ENCODE measurements at regions not wholly inside any gene's neighbourhood (a gene's known extent, or its start where the extent isn't known, plus 50 kb on each side); places are given as distances from the start of the nearest gene placed in this dataset.
A peak's percentile ranks its signal among the peaks of the same experiment; 100 is the strongest.
"Not testable (repeated sequence)": the region's sequence is repeated elsewhere in the genome, so short reads cannot be mapped to it uniquely, and the experiment has no call there.

- Histone ChIP-seq H3K9me2 (replicated peaks; ENCODE audit: insufficient read depth) (no peaks in the 10 kb centered on the region), H3K79me2 (no peaks in the 10 kb centered on the region), H3K9me3 (ENCODE audit: low read depth) (no peaks in the 10 kb centered on the region), H3K4me3 (no peak overlapping the region), H4K20me1 (ENCODE audit: insufficient read depth, poor library complexity, severe bottlenecking) (no peaks in the 10 kb centered on the region), H2AFZ (no peak overlapping the region), H3K4me2 (no peak overlapping the region), H3K36me3 (replicated peaks; ENCODE audit: insufficient read depth, low read depth) (no peaks in the 10 kb centered on the region), H3K27ac (no peak overlapping the region), H3K4me1 (ENCODE audit: insufficient read depth) (no peaks in the 10 kb centered on the region), H3K27me3 (no peaks in the 10 kb centered on the region)
- DNase-seq (ENCODE audit: low spot score), result no peak
- WGBS (ENCODE audit: low lambda C conversion rate, missing lambda C conversion rate), result 91% methylated on average over 5 of the region's 5 CpGs
- TF ChIP-seq EZH2phosphoT487 (IDR thresholded peaks at IDR 0.05; ENCODE audit: low read depth, severe bottlenecking, unreplicated experiment) (no peak), CTCF (IDR thresholded peaks at IDR 0.05; ENCODE audit: poor library complexity) (no peak), EZH2 (IDR thresholded peaks at IDR 0.05; ENCODE audit: borderline replicate concordance) (no peak)
These were observed 60.7 kb upstream of the URI1 start for GRCh38 chr19:29881386-29881785.

GRCh38 chr19:29882719-29883105, 59.3 kb upstream of the URI1 start:
- TF ChIP-seq EZH2phosphoT487 (IDR thresholded peaks at IDR 0.05; ENCODE audit: low read depth, severe bottlenecking, unreplicated experiment) (no peak), CTCF (IDR thresholded peaks at IDR 0.05; ENCODE audit: poor library complexity) (no peak), EZH2 (IDR thresholded peaks at IDR 0.05; ENCODE audit: borderline replicate concordance) (no peak)
- no peak overlapping the region for H3K4me3 ChIP-seq
- DNase-seq (ENCODE audit: low spot score), result peak; percentile 2
- no peak overlapping the region for H3K27ac ChIP-seq
- no peaks in the 10 kb centered on the region for H4K20me1 ChIP-seq (ENCODE audit: insufficient read depth, poor library complexity, severe bottlenecking)
- H3K9me3 ChIP-seq (ENCODE audit: low read depth), result no peaks in the 10 kb centered on the region
- no peak overlapping the region for H3K4me2 ChIP-seq
- H2AFZ ChIP-seq, result no peak overlapping the region
- no peaks in the 10 kb centered on the region for H3K4me1 ChIP-seq (ENCODE audit: insufficient read depth)
- 65% methylated on average over 12 of the region's 13 CpGs for WGBS (ENCODE audit: low lambda C conversion rate, missing lambda C conversion rate)
- no peaks in the 10 kb centered on the region for H3K27me3 ChIP-seq
- no peaks in the 10 kb centered on the region for H3K9me2 ChIP-seq (replicated peaks; ENCODE audit: insufficient read depth)
- no peaks in the 10 kb centered on the region for H3K79me2 ChIP-seq
- no peaks in the 10 kb centered on the region for H3K36me3 ChIP-seq (replicated peaks; ENCODE audit: insufficient read depth, low read depth)

GRCh38 chr19:29884044-29884443, 58.0 kb upstream of the URI1 start:
- Histone ChIP-seq H2AFZ (no peak overlapping the region), H3K27ac (no peak overlapping the region), H3K27me3 (no peaks in the 10 kb centered on the region), H3K4me3 (no peak overlapping the region), H3K79me2 (no peaks in the 10 kb centered on the region), H3K4me2 (no peak overlapping the region), H3K4me1 (ENCODE audit: insufficient read depth) (no peaks in the 10 kb centered on the region), H4K20me1 (ENCODE audit: insufficient read depth, poor library complexity, severe bottlenecking) (no peaks in the 10 kb centered on the region), H3K9me3 (ENCODE audit: low read depth) (no peaks in the 10 kb centered on the region), H3K36me3 (replicated peaks; ENCODE audit: insufficient read depth, low read depth) (no peaks in the 10 kb centered on the region), H3K9me2 (replicated peaks; ENCODE audit: insufficient read depth) (no peaks in the 10 kb centered on the region)
- no peak for DNase-seq (ENCODE audit: low spot score)
- TF ChIP-seq CTCF (IDR thresholded peaks at IDR 0.05; ENCODE audit: poor library complexity), result no peak
- WGBS (ENCODE audit: low lambda C conversion rate, missing lambda C conversion rate), result 87% methylated on average over 2 of the region's 2 CpGs

- no peaks in the 10 kb centered on the region for H4K20me1 ChIP-seq (ENCODE audit: insufficient read depth, poor library complexity, severe bottlenecking)
- H3K4me1 ChIP-seq (ENCODE audit: insufficient read depth), result no peaks in the 10 kb centered on the region
- H3K4me2 ChIP-seq, result no peak overlapping the region
- TF ChIP-seq EZH2 (IDR thresholded peaks at IDR 0.05; ENCODE audit: borderline replicate concordance) (no peak), CTCF (IDR thresholded peaks at IDR 0.05; ENCODE audit: poor library complexity) (no peak), EZH2phosphoT487 (IDR thresholded peaks at IDR 0.05; ENCODE audit: low read depth, severe bottlenecking, unreplicated experiment) (no peak)
- no peaks in the 10 kb centered on the region for H3K27me3 ChIP-seq
- H3K79me2 ChIP-seq, result no peaks in the 10 kb centered on the region
- no peak overlapping the region for H2AFZ ChIP-seq
- H3K9me3 ChIP-seq (ENCODE audit: low read depth), result no peaks in the 10 kb centered on the region
- no peaks in the 10 kb centered on the region for H3K36me3 ChIP-seq (replicated peaks; ENCODE audit: insufficient read depth, low read depth)
- H3K4me3 ChIP-seq, result no peak overlapping the region
- H3K27ac ChIP-seq, result no peak overlapping the region
- DNase-seq (ENCODE audit: low spot score), result no peak
- WGBS (ENCODE audit: low lambda C conversion rate, missing lambda C conversion rate), result 91% methylated on average over 9 of the region's 9 CpGs
- no peaks in the 10 kb centered on the region for H3K9me2 ChIP-seq (replicated peaks; ENCODE audit: insufficient read depth)
These were observed 57.6 kb upstream of the URI1 start for GRCh38 chr19:29884466-29884865.

GRCh38 chr19:29886106-29886505, 55.9 kb upstream of the URI1 start:
- not testable (repeated sequence) for H3K4me3 ChIP-seq; H3K4me2 ChIP-seq; H3K36me3 ChIP-seq (replicated peaks; ENCODE audit: insufficient read depth, low read depth); DNase-seq (ENCODE audit: low spot score); H3K27ac ChIP-seq; H3K9me3 ChIP-seq (ENCODE audit: low read depth); H3K4me1 ChIP-seq (ENCODE audit: insufficient read depth); H3K79me2 ChIP-seq; H3K27me3 ChIP-seq; H3K9me2 ChIP-seq (replicated peaks; ENCODE audit: insufficient read depth); H4K20me1 ChIP-seq (ENCODE audit: insufficient read depth, poor library complexity, severe bottlenecking); H2AFZ ChIP-seq
- 96% methylated on average over 7 of the region's 7 CpGs for WGBS (ENCODE audit: low lambda C conversion rate, missing lambda C conversion rate)
